NCI-H146 treated with DMSO at 0.1 percent for 48 hours (cell line): ENCODE measurements at regions not wholly inside any gene's neighbourhood (a gene's known extent, or its start where the extent isn't known, plus 50 kb on each side); places are given as distances from the start of the nearest gene placed in this dataset.

Source experiments
- DNase-seq: peaks from one replicate; lab custom pipeline; 2025; ENCODE audit not compliant: unreplicated experiment; lab: John Stamatoyannopoulos, UW

DNA sequence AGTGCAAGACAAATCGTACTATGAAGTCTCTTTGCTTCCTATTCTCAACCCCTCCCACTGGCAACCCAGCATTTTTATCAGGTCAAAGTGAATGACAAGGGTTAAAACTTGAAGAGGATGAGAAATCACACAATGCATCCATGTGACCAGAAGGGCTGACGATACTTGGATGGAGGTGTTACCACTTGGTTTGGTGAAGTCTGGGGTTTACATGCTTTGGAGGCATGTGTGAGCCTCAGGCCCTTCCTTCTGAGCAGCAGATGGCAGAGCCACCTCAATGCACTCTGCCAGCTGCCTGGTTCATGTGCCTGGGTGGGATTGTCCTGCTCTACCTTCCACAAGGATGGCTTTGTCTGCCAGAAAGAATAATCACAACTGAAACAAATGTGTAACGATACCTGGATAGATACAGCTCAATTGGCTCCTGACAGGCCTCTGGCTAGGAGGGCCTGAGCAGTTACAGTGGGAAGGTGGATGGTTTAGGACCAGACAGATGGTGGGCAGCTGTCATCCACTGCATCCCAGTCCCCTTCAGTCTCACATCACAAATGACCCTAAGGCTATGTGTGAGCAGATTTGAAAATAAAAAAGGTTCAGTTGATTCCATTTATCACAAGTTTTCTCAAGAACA is 51.5 kb upstream of the CNIH3 start:
- DNase-seq = no peak

DNA sequence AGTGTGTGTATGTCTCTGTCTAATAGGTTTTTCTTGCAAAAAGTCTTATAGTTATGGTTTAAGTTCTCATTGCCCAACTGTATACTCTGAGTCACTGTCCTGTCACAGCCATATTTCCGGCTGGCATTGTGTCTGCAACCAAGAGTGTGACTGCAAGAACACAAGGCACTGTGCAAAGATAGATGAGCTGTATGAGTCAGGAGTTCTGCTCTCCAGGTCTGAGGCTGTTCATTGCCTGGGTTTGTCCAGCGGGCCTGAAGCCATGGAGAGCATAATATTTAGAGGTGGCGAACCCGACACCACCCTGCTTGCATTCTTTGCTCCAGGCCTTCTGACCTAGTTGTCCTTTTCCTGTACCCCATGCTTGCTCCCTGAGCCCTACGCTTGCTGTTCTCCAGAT is 50.9 kb upstream of the CNIH3 start:
- DNase-seq = no peak

DNA sequence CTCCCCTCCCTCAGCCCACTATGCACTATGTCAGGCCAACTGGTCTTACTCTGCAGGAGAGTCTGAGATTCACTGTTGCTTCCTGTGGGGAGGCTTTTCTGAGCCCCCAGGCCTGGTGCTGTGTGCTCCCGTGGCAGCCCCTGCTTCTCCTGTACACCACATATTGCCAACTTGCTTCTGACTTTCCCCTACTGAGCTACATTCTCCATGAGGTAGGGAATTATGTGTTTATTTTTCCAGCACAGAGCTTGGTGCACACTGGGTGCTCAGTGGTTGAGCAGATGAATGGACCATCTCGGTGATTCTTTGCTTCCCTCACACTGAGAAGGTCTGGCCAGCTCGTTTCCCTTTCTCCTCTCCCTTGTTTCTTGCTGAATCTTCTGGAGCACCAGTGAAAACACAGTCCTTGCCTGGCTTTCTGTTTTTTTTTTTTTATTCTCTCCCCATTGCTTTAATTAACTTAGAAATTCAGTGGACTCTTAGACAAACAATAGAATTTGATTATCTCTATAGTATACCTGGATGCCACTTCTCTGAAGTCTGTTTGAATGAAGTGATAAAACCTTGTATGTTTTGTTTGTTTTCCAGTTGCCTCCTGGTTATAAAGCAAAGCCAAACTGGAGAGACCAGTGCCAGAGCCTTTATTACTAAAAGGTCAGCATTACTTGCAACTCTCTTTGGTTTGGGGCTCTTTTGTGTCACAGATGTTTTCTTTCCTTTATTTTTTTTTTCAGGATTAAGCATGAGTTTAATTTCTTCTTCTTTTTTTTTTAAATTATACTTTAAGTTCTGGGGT is 50.3 kb upstream of the CNIH3 start:
- no peak for DNase-seq
